ENCODE measurements at regions not wholly inside any gene's neighbourhood (a gene's known extent, or its start where the extent isn't known, plus 50 kb on each side); places are given as distances from the start of the nearest gene placed in this dataset.

DNA sequence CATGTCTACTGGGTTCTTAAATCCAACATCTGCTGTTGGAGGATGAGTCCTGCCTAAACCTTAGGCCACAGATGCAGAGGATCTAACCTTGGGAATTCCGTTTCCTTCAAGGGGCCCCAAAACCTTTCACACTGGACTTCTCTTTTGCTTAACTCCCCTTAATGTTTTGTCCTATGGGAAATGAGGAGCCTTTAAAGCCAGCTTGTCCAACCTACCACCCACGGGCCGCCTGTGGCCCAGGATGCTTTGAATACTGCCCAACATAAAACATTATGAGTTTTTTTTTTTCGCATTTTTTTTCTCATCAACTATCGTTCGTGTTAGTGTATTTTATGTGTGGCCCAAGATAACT, 157.2 kb upstream of the SLC1A4 start:
- TF ChIP-seq YY1 (IDR thresholded peaks at IDR 0.05) (no peak), NR2F2 (IDR thresholded peaks at IDR 0.05) (no peak), ZBTB33 (IDR thresholded peaks at IDR 0.05) (no peak), EGR1 (IDR thresholded peaks at IDR 0.05; ENCODE audit: low read depth in 2 of 2) (no peak), RAD21 (IDR thresholded peaks at IDR 0.05) (no peak), TAF1 (conservative IDR thresholded peaks at IDR 0.05) (no peak), GABPA (IDR thresholded peaks at IDR 0.05 in 1 of 2, conservative IDR thresholded peaks at IDR 0.05 in 1 of 2) (no peak), ATF3 (IDR thresholded peaks at IDR 0.05) (no peak)
- H3K4me3 ChIP-seq (ENCODE audit: low read depth in 1 of 3, low read length in 3 of 3) = no peak overlapping the region
- H3K36me3 ChIP-seq (ENCODE audit: control insufficient read depth in 4 of 4, insufficient read depth in 3 of 4, low read depth in 1 of 4, low read length in 3 of 4) = no peaks in the 10 kb centered on the region
- no peaks in the 10 kb centered on the region for H3K9me3 ChIP-seq (ENCODE audit: control insufficient read depth in 4 of 4, low read length in 3 of 4)
- DNase-seq (ENCODE audit: low spot score) = no peak
- no peak overlapping the region for H3K9ac ChIP-seq (ENCODE audit: low read depth in 1 of 2, low read length in 2 of 2)
- 80% methylated on average over 6 of the region's 6 CpGs for WGBS
- H3K27ac ChIP-seq (ENCODE audit: low read depth in 1 of 2, low read length in 2 of 2) = peak overlapping the region in 1 of 2 donors; percentile 18
- peaks cover 3 to 14% (median 8%) of the 10 kb centered on the region in 4 donors for H3K4me1 ChIP-seq (ENCODE audit: control insufficient read depth in 4 of 4, insufficient read depth in 4 of 4, low read length in 3 of 4)
- no peaks in the 10 kb centered on the region for H3K27me3 ChIP-seq (ENCODE audit: control insufficient read depth in 4 of 4, insufficient read depth in 4 of 4, low read length in 3 of 4)

- Histone ChIP-seq H3K9ac (ENCODE audit: low read depth in 1 of 2, low read length in 2 of 2) (no peak overlapping the region), H3K27ac (ENCODE audit: low read depth in 1 of 2, low read length in 2 of 2) (no peak overlapping the region), H3K9me3 (ENCODE audit: control insufficient read depth in 4 of 4, low read length in 3 of 4) (no peaks in the 10 kb centered on the region), H3K4me1 (ENCODE audit: control insufficient read depth in 4 of 4, insufficient read depth in 4 of 4, low read length in 3 of 4) (peaks cover 3 to 14% (median 9%) of the 10 kb centered on the region in 4 donors), H3K36me3 (ENCODE audit: control insufficient read depth in 4 of 4, insufficient read depth in 3 of 4, low read depth in 1 of 4, low read length in 3 of 4) (no peaks in the 10 kb centered on the region), H3K27me3 (ENCODE audit: control insufficient read depth in 4 of 4, insufficient read depth in 4 of 4, low read length in 3 of 4) (no peaks in the 10 kb centered on the region), H3K4me3 (ENCODE audit: low read depth in 1 of 3, low read length in 3 of 3) (no peak overlapping the region)
- 99% methylated on average over 1 of the region's 1 CpG for WGBS
- TF ChIP-seq EGR1 (IDR thresholded peaks at IDR 0.05; ENCODE audit: low read depth in 2 of 2) (no peak), TAF1 (conservative IDR thresholded peaks at IDR 0.05) (no peak), RXRA (IDR thresholded peaks at IDR 0.05) (no peak), YY1 (IDR thresholded peaks at IDR 0.05) (no peak), GABPA (IDR thresholded peaks at IDR 0.05 in 1 of 2, conservative IDR thresholded peaks at IDR 0.05 in 1 of 2) (no peak), ZBTB33 (IDR thresholded peaks at IDR 0.05) (no peak), SP1 (IDR thresholded peaks at IDR 0.05) (no peak), ATF3 (IDR thresholded peaks at IDR 0.05) (no peak), FOXA2 (IDR thresholded peaks at IDR 0.05) (no peak), RAD21 (IDR thresholded peaks at IDR 0.05) (no peak), REST (IDR thresholded peaks at IDR 0.05) (no peak)
- TF ChIP-seq, protein P1, sequence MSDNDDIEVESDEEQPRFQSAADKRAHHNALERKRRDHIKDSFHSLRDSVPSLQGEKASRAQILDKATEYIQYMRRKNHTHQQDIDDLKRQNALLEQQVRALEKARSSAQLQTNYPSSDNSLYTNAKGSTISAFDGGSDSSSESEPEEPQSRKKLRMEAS (IDR thresholded peaks at IDR 0.05) = no peak
- no peak for DNase-seq (ENCODE audit: low spot score)
Observed at GRCh38 chr2:64832936-64833335, 156.3 kb upstream of the SLC1A4 start.

All from liver (tissue), 7 donors.